RWPE2 (cell line): ENCODE measurements at regions not wholly inside any gene's neighbourhood (a gene's known extent, or its start where the extent isn't known, plus 50 kb on each side); places are given as distances from the start of the nearest gene placed in this dataset.

Experiments
- ATAC-seq: fragments of 200-7000 bp; cut with Tn5 transposase; 3 replicates; pipeline ENCODE4 v1.9.1; 2021; ENCODE audit warnings: low read depth
- DNase-seq: peaks from one replicate; pipeline ENCODE4 v3.0.0-alpha.2; 2020; ENCODE audit warnings: low spot score
- H3K27ac ChIP-seq: fragments of 450-650 bp; 2 replicates; pipeline ENCODE4 v1.5.1; 2017; ENCODE audit warnings: mild to moderate bottlenecking; ENCODE audit not compliant: poor library complexity, severe bottlenecking
- H3K27me3 ChIP-seq: fragments of 250-450 bp; sonication (Bioruptor Pico); 2 replicates; pipeline ENCODE4 v1.5.1; 2021; ENCODE audit warnings: mild to moderate bottlenecking, moderate library complexity; ENCODE audit not compliant: insufficient read depth, poor library complexity, severe bottlenecking
- H3K36me3 ChIP-seq: fragments of 250-450 bp; sonication (Bioruptor Pico); 2 replicates; pipeline ENCODE4 v1.5.1; 2020; ENCODE audit warnings: low read depth, mild to moderate bottlenecking, moderate library complexity
- H3K4me1 ChIP-seq: fragments of 250-450 bp; sonication (Bioruptor Pico); 2 replicates; pipeline ENCODE4 v1.5.1; 2021; ENCODE audit warnings: mild to moderate bottlenecking, moderate library complexity; ENCODE audit not compliant: insufficient read depth, poor library complexity, severe bottlenecking
- H3K4me3 ChIP-seq: fragments of 250-450 bp; sonication (Bioruptor Pico); 2 replicates; pipeline ENCODE4 v1.5.1; 2021; ENCODE audit warnings: mild to moderate bottlenecking, moderate library complexity; ENCODE audit not compliant: severe bottlenecking
- H3K9me3 ChIP-seq: fragments of 250-450 bp; sonication (Bioruptor Pico); 2 replicates; pipeline ENCODE4 v1.5.1; 2021; ENCODE audit warnings: mild to moderate bottlenecking, moderate library complexity; ENCODE audit not compliant: severe bottlenecking
- TF ChIP-seq, protein P1 (sequence below): fragments of 450-650 bp; IDR thresholded peaks from one replicate; pipeline ENCODE4 v1.5.1; 2017; ENCODE audit warnings: mild to moderate bottlenecking, moderate library complexity; ENCODE audit not compliant: poor library complexity, severe bottlenecking

DNA sequence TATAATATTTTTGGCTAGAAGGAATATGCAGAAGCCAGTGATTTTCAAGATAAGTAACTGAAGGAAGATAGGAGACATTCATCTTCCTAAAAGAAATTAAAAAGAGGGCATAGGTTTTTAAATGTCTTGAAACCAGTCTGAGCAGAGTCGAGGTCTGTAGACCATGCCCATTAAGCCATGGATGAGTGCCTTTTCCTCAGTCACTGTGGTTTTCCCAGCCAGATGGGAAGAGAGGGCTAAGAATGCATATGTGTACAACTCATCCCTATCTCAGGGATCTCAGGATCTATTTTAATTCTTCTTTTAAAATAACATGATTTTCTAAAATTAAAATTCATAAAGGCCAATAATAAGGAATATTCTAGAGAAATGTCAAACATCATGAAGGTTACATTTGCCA lies 112.8 kb downstream of the PPP1R3A start:
- no peak for ATAC-seq
- H3K4me3 ChIP-seq, result no peak overlapping the region
- DNase-seq, result no peak
- no peaks in the 10 kb centered on the region for H3K4me1 ChIP-seq
- no peaks in the 10 kb centered on the region for H3K27me3 ChIP-seq
- H3K9me3 ChIP-seq, result no peaks in the 10 kb centered on the region
- H3K27ac ChIP-seq, result no peak overlapping the region
- no peaks in the 10 kb centered on the region for H3K36me3 ChIP-seq
- TF ChIP-seq, protein P1, sequence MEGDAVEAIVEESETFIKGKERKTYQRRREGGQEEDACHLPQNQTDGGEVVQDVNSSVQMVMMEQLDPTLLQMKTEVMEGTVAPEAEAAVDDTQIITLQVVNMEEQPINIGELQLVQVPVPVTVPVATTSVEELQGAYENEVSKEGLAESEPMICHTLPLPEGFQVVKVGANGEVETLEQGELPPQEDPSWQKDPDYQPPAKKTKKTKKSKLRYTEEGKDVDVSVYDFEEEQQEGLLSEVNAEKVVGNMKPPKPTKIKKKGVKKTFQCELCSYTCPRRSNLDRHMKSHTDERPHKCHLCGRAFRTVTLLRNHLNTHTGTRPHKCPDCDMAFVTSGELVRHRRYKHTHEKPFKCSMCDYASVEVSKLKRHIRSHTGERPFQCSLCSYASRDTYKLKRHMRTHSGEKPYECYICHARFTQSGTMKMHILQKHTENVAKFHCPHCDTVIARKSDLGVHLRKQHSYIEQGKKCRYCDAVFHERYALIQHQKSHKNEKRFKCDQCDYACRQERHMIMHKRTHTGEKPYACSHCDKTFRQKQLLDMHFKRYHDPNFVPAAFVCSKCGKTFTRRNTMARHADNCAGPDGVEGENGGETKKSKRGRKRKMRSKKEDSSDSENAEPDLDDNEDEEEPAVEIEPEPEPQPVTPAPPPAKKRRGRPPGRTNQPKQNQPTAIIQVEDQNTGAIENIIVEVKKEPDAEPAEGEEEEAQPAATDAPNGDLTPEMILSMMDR, result no peak

DNA sequence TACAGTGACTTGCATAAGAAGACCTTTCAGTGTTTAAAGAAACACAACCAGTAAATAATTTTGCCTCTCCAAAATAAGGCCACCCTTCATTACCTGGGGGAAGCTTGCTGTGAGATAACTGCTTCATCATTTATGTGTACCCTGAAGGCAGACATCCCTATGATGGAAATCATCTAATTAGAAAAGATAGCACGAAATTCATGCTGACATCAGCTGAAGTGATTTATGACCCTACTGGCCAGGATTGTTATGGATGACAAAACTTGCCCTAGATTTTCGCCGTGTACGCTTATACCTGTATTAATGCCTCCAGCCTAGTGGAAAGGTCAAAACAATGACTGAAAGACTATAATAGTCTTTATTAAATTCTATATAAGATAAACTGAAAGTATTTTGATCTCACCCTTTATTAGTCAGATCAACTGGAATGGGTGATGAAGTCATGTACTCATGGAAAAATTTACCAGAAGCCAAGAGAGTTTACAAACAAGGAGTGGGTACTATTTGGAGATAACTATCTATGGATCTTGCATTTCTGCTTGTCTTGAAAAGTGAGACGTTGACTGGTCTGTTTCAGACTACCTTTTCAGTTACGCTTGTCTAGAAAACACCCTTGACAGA lies 114.2 kb downstream of the PPP1R3A start:
- TF ChIP-seq, protein P1, result no peak
- no peak for ATAC-seq
- H3K4me3 ChIP-seq, result no peak overlapping the region
- DNase-seq, result no peak
- H3K4me1 ChIP-seq, result no peaks in the 10 kb centered on the region
- H3K27me3 ChIP-seq, result no peaks in the 10 kb centered on the region
- no peaks in the 10 kb centered on the region for H3K9me3 ChIP-seq
- no peak overlapping the region for H3K27ac ChIP-seq
- no peaks in the 10 kb centered on the region for H3K36me3 ChIP-seq

DNA sequence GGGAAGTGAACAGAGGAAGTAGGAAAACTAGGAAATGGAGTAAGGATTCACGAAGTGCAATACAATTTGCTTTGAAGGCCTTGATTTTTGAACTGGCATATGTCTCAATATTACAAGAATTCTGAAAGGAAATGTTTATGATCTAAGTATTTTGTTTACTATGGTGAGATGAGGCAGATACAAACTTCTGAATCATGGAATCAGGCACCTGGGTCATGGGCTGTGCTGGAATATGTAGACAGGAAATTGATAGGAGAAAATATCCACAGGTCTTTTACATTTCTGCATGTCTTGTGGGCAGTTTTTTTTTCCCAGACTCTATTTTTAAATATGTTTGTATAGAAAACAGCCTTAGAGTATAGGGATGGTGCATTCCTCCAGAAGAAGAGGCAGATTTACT lies 117.1 kb downstream of the PPP1R3A start:
- TF ChIP-seq, protein P1, result no peak
- ATAC-seq, result no peak
- Histone ChIP-seq H3K27ac (no peak overlapping the region), H3K9me3 (no peaks in the 10 kb centered on the region), H3K4me1 (peaks cover 6% of the 10 kb centered on the region), H3K27me3 (no peaks in the 10 kb centered on the region), H3K36me3 (no peaks in the 10 kb centered on the region), H3K4me3 (no peak overlapping the region)
- DNase-seq, result no peak

DNA sequence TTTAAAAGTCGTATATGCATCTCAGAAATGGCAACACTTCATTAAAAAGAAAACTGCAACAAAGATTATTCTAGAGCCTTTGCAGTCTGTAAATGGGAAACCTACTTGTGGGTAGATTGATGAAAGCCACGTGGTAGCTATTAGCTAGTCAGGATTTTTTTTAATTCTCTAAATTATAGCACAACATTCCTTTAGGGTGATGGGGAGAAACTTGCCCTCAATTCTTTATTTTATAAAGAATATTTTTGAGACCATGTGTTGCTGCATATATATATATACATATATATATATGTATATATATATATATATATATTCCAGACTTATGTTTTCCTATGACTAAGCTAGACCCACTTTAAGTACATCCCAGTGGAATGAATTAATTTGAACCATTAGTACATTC lies 118.0 kb downstream of the PPP1R3A start:
- Histone ChIP-seq H3K9me3 (no peaks in the 10 kb centered on the region), H3K4me1 (peaks cover 15% of the 10 kb centered on the region), H3K36me3 (no peaks in the 10 kb centered on the region), H3K27ac (no peak overlapping the region), H3K4me3 (no peak overlapping the region), H3K27me3 (no peaks in the 10 kb centered on the region)
- TF ChIP-seq, protein P1, result no peak
- DNase-seq (no peak), ATAC-seq (no peak)

DNA sequence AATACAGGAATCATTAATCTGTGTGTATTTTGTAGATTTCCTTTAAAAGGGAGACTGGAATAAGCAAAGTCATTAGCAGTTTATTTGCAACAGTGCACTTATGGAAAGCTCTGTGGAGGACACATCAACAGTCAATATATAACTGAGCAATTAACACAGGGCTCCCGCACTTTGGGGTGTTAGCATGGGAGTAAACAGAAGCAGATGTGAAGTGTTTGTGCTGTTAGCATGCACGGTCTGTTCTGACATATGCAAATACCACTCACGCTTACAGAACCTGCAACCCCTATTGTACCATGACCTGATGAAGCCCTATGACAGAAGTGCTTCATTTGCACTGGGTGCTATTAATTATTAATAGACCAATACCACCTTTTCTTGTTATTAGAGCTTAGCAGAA lies 118.9 kb downstream of the PPP1R3A start:
- TF ChIP-seq, protein P1, result no peak
- no peaks in the 10 kb centered on the region for H3K36me3 ChIP-seq
- peaks cover 23% of the 10 kb centered on the region for H3K4me1 ChIP-seq
- DNase-seq (no peak), ATAC-seq (no peak)
- H3K27me3 ChIP-seq, result no peaks in the 10 kb centered on the region
- no peak overlapping the region for H3K27ac ChIP-seq
- peaks cover 2% of the 10 kb centered on the region for H3K9me3 ChIP-seq
- H3K4me3 ChIP-seq, result no peak overlapping the region
